Effector memory CD8-positive, alpha-beta T cell (primary cell): ENCODE measurements at regions not wholly inside any gene's neighbourhood (a gene's known extent, or its start where the extent isn't known, plus 50 kb on each side); places are given as distances from the start of the nearest gene placed in this dataset.
"Not testable (repeated sequence)": the region's sequence is repeated elsewhere in the genome, so short reads cannot be mapped to it uniquely, and the experiment has no call there.

Experiments used
- ATAC-seq: fragments of 150-1000 bp; cut with Tn5 transposase; replicated peaks from 2 replicates; pipeline ENCODE4 v1.10.0; 2021; ENCODE audit warnings: mild to moderate bottlenecking, moderate library complexity
- DNase-seq, 3 experiments: peaks; one replicate each; pipeline ENCODE4 v3.0.0; 2021
- H3K27ac Mint-ChIP-seq, 2 donors: one replicate each; pipeline ENCODE4 v1.8.0; 2022; ENCODE audit warnings: mild to moderate bottlenecking in 2 of 2, mixed read lengths in 2 of 2, moderate library complexity in 2 of 2
- H3K27me3 Mint-ChIP-seq, 2 donors: one replicate each; pipeline ENCODE4 v1.8.0; 2022; ENCODE audit warnings: mixed read lengths in 2 of 2
- H3K36me3 Mint-ChIP-seq: one replicate; pipeline ENCODE4 v1.8.0; 2022; ENCODE audit warnings: mild to moderate bottlenecking, moderate library complexity, mixed read lengths; ENCODE audit not compliant: insufficient read depth
- H3K4me1 Mint-ChIP-seq, 2 donors: one replicate each; pipeline ENCODE4 v1.8.0; 2022; ENCODE audit warnings: low read depth in 2 of 2, mixed read lengths in 2 of 2
- H3K4me3 Mint-ChIP-seq, 2 donors: one replicate each; pipeline ENCODE4 v1.8.0; 2022; ENCODE audit warnings: mild to moderate bottlenecking in 2 of 2, mixed read lengths in 2 of 2, moderate library complexity in 2 of 2
- H3K9me3 Mint-ChIP-seq, 2 donors: one replicate each; pipeline ENCODE4 v1.8.0; 2022; ENCODE audit warnings: mixed read lengths in 2 of 2

- no peak for ATAC-seq
Measured at GRCh38 chr5:27876071-27876470, 837.7 kb upstream of the CDH9 start.

GRCh38 chr5:27875148-27875547 lies 836.8 kb upstream of the CDH9 start:
- peaks cover 8 to 34% of the 10 kb centered on the region in 2 donors for H3K9me3 Mint-ChIP-seq
- no peak overlapping the region for H3K27ac Mint-ChIP-seq
- DNase-seq (no peak), ATAC-seq (no peak)
- H3K36me3 Mint-ChIP-seq, result no peaks in the 10 kb centered on the region
- H3K27me3 Mint-ChIP-seq, result no peaks in the 10 kb centered on the region
- H3K4me1 Mint-ChIP-seq, result no peaks in the 10 kb centered on the region
- H3K4me3 Mint-ChIP-seq, result no peak overlapping the region

More at GRCh38 chr5:27876071-27876470, 837.7 kb upstream of the CDH9 start:
- no peak for DNase-seq
- Mint-ChIP-seq H3K27me3 (no peaks in the 10 kb centered on the region), H3K9me3 (peaks cover 11 to 40% of the 10 kb centered on the region in 2 donors), H3K36me3 (no peaks in the 10 kb centered on the region), H3K4me1 (no peaks in the 10 kb centered on the region), H3K4me3 (no peak overlapping the region), H3K27ac (no peak overlapping the region)

- Mint-ChIP-seq H3K9me3 (peaks cover 8 to 21% of the 10 kb centered on the region in 2 donors), H3K4me3 (no peak overlapping the region), H3K27ac (no peak overlapping the region), H3K4me1 (no peaks in the 10 kb centered on the region), H3K27me3 (no peaks in the 10 kb centered on the region), H3K36me3 (no peaks in the 10 kb centered on the region)
- ATAC-seq (no peak), DNase-seq (no peak)
Measured at GRCh38 chr5:27868292-27868691, 829.9 kb upstream of the CDH9 start.

GRCh38 chr5:27855491-27855890 lies 817.1 kb upstream of the CDH9 start:
- Mint-ChIP-seq H3K4me3 (no peak overlapping the region), H3K36me3 (no peaks in the 10 kb centered on the region), H3K9me3 (peaks cover 16 to 19% of the 10 kb centered on the region in 2 donors), H3K27me3 (no peaks in the 10 kb centered on the region), H3K4me1 (no peaks in the 10 kb centered on the region), H3K27ac (no peak overlapping the region)
- no peak for DNase-seq
- ATAC-seq, result no peak

GRCh38 chr5:27854243-27854852 lies 816.0 kb upstream of the CDH9 start:
- DNase-seq, result no peak
- H3K27ac Mint-ChIP-seq, result no peak overlapping the region
- ATAC-seq, result no peak
- no peaks in the 10 kb centered on the region for H3K27me3 Mint-ChIP-seq
- peaks cover 19 to 23% of the 10 kb centered on the region in 2 donors for H3K9me3 Mint-ChIP-seq
- H3K4me1 Mint-ChIP-seq, result no peaks in the 10 kb centered on the region
- no peak overlapping the region for H3K4me3 Mint-ChIP-seq
- H3K36me3 Mint-ChIP-seq, result no peaks in the 10 kb centered on the region

GRCh38 chr5:27845248-27845647 lies 806.9 kb upstream of the CDH9 start:
- Mint-ChIP-seq H3K36me3 (no peaks in the 10 kb centered on the region), H3K4me1 (no peaks in the 10 kb centered on the region), H3K4me3 (no peak overlapping the region), H3K27ac (no peak overlapping the region), H3K27me3 (no peaks in the 10 kb centered on the region), H3K9me3 (peaks cover 11 to 14% of the 10 kb centered on the region in 2 donors)
- ATAC-seq (no peak), DNase-seq (no peak)

GRCh38 chr5:27836704-27837103 lies 798.3 kb upstream of the CDH9 start:
- not testable (repeated sequence) for H3K36me3 Mint-ChIP-seq, H3K27me3 Mint-ChIP-seq, H3K27ac Mint-ChIP-seq, ATAC-seq, H3K4me3 Mint-ChIP-seq, DNase-seq, H3K4me1 Mint-ChIP-seq
- peaks cover 11 to 34% of the 10 kb centered on the region in 2 donors for H3K9me3 Mint-ChIP-seq

GRCh38 chr5:27832886-27833285 lies 794.5 kb upstream of the CDH9 start:
- no peaks in the 10 kb centered on the region for H3K4me1 Mint-ChIP-seq
- ATAC-seq (no peak), DNase-seq (no peak)
- no peaks in the 10 kb centered on the region for H3K27me3 Mint-ChIP-seq
- H3K36me3 Mint-ChIP-seq, result no peaks in the 10 kb centered on the region
- H3K27ac Mint-ChIP-seq, result no peak overlapping the region
- no peak overlapping the region for H3K4me3 Mint-ChIP-seq
- peaks cover 14 to 24% of the 10 kb centered on the region in 2 donors for H3K9me3 Mint-ChIP-seq

- DNase-seq (no peak), ATAC-seq (no peak)
- no peak overlapping the region for H3K27ac Mint-ChIP-seq
Measured at GRCh38 chr5:27830546-27830945, 792.2 kb upstream of the CDH9 start.

GRCh38 chr5:27821681-27822080 lies 783.3 kb upstream of the CDH9 start:
- no peaks in the 10 kb centered on the region for H3K4me1 Mint-ChIP-seq
- peaks cover 2 to 6% of the 10 kb centered on the region in 2 donors for H3K9me3 Mint-ChIP-seq
- ATAC-seq (no peak), DNase-seq (no peak)
- no peak overlapping the region for H3K4me3 Mint-ChIP-seq
- no peak overlapping the region for H3K27ac Mint-ChIP-seq
- H3K36me3 Mint-ChIP-seq, result no peaks in the 10 kb centered on the region
- H3K27me3 Mint-ChIP-seq, result no peaks in the 10 kb centered on the region

More at GRCh38 chr5:27830546-27830945, 792.2 kb upstream of the CDH9 start:
- Mint-ChIP-seq H3K9me3 (peaks cover 6% of the 10 kb centered on the region in 2 donors), H3K36me3 (no peaks in the 10 kb centered on the region), H3K4me3 (no peak overlapping the region), H3K27me3 (no peaks in the 10 kb centered on the region), H3K4me1 (no peaks in the 10 kb centered on the region)

GRCh38 chr5:27818888-27819287 lies 780.5 kb upstream of the CDH9 start:
- Mint-ChIP-seq H3K9me3 (peaks cover 8 to 15% of the 10 kb centered on the region in 2 donors), H3K4me3 (no peak overlapping the region), H3K27me3 (no peaks in the 10 kb centered on the region), H3K36me3 (no peaks in the 10 kb centered on the region), H3K27ac (no peak overlapping the region), H3K4me1 (no peaks in the 10 kb centered on the region)
- no peak for ATAC-seq
- DNase-seq, result no peak

- no peak overlapping the region for H3K27ac Mint-ChIP-seq
- H3K4me1 Mint-ChIP-seq, result no peaks in the 10 kb centered on the region
- H3K9me3 Mint-ChIP-seq, result peaks cover 10 to 19% of the 10 kb centered on the region in 2 donors
- DNase-seq, result no peak
- ATAC-seq, result no peak
- no peak overlapping the region for H3K4me3 Mint-ChIP-seq
- H3K27me3 Mint-ChIP-seq, result no peaks in the 10 kb centered on the region
- no peaks in the 10 kb centered on the region for H3K36me3 Mint-ChIP-seq
Measured at GRCh38 chr5:27814983-27815382, 776.6 kb upstream of the CDH9 start.

GRCh38 chr5:27814286-27814685 lies 775.9 kb upstream of the CDH9 start:
- Mint-ChIP-seq H3K4me1 (no peaks in the 10 kb centered on the region), H3K9me3 (peaks cover 10 to 26% of the 10 kb centered on the region in 2 donors), H3K4me3 (no peak overlapping the region), H3K36me3 (no peaks in the 10 kb centered on the region), H3K27me3 (no peaks in the 10 kb centered on the region), H3K27ac (no peak overlapping the region)
- no peak for ATAC-seq
- no peak for DNase-seq

GRCh38 chr5:27810458-27810857 lies 772.1 kb upstream of the CDH9 start:
- Mint-ChIP-seq H3K27ac (no peak overlapping the region), H3K27me3 (no peaks in the 10 kb centered on the region), H3K4me1 (no peaks in the 10 kb centered on the region), H3K36me3 (no peaks in the 10 kb centered on the region), H3K9me3 (peaks cover 7 to 12% of the 10 kb centered on the region in 2 donors), H3K4me3 (no peak overlapping the region)
- DNase-seq (no peak), ATAC-seq (no peak)
